ENCODE measurements at regions not wholly inside any gene's neighbourhood (a gene's known extent, or its start where the extent isn't known, plus 50 kb on each side); places are given as distances from the start of the nearest gene placed in this dataset.

- no peak for DNase-seq (ENCODE audit: low spot score)
These were observed 64.4 kb upstream of the HRH1 start for GRCh38 chr3:11089931-11090330.

DNA sequence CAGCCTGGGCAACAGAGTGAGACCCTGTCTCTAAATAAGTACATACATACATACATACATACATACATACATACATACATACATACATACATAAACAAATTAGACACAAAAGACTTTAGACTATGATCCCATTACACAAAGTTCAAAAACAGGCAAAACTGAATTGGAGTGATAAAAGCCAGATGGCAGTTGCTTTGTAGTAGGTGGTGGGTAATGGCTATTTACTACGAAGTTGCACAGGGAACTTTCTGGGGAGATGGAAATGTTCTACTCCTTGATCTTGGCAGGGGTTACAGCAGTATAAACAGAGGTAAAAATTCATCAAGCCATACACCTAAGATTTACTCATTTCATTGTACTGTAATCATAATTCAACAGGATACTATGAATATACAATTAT, 63.7 kb upstream of the HRH1 start:
- no peak for DNase-seq (ENCODE audit: low spot score)

- no peak for DNase-seq (ENCODE audit: low spot score)
These were observed 63.2 kb upstream of the HRH1 start for GRCh38 chr3:11091088-11091590.

DNA sequence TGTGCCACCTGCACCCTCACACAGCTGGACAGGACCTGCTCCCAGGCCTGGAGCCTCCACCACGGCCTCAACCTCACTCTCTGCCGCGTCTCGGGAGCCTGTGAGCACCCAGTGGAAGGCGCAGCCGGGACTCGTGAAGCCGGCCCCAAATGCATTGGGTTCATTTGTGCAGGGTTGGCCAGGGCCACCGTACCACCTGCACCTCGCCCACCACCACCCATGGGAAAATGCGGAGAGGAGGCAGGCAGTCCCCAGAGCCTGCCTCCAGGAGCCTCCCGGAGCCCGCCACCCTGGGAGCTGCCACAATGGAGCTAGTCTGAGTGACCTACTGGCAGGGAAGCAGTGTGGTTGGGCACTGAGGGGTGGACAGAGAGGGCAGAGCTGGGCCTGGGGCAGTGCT, 62.5 kb upstream of the HRH1 start:
- DNase-seq (ENCODE audit: low spot score): no peak

DNA sequence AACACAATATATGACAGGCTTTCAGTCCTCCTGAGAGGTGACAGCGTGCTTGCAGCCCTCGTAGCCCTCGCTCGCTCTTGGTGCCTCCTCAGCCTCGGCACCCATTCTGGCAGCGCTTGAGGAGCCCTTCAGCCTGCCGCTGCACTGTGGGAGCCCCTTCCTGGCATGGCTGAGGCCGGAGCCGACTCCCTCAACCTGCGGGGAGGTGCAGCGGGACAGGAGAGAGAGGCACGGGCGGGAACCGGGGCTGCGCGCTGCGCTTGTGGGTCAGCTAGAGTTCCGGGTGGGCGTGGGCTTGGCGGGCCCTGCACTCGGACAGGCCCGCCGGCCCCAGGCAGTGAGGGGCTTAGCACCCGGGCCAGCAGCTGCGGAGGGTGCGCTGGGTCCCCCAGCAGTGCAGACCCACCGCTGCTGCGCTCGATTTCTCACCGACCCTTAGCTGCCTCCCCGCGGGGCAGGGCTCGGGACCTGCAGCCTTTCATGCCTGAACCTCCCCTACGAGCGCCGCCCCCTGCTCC, 60.4 kb upstream of the HRH1 start:
- no peak for DNase-seq (ENCODE audit: low spot score)

GRCh38 chr3:11095932-11096265, 58.4 kb upstream of the HRH1 start:
- DNase-seq (ENCODE audit: low spot score): no peak

DNA sequence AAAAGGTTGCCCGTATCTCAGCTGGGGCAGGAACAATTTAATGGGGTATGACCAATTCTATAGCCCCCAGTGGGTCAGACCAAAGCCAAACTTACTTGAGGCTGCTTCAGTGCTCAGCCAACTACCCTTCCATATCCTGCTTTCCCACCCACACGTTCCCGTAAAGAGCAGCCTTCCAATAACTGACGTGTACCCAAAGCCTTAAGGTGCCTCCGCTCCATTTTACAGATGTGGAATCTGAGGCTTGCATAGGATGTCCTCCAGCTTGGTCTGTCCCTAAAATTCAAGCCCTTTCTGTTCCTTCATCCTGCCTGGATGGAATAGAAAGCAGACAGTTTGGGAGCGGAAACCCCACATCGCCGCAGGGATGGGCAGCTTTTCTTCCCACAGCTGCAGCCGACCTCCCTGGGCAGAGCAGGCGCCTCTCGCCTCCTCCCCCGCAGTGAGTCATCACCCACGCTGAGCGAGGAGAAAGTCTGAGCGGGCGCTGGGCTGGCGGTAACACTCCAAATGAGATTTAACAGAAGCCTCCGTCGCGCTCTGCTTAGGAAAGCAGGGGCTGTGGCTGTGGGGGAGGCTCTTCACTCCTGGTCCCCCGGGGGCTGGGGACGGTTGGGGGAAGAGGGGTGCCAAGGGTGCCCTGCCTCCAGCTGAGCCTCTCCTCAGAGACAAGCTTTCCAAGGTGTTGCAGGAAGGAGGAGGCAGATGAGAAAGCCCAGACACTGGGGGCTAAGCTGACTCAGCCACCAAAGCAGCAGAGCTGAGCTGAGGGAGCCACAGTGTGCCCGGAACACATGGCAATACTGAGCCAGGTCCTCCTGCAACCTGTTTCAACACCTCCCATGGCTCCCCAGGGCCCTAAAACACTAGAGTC, 57.8 kb upstream of the HRH1 start:
- peak; percentile 60 for DNase-seq (ENCODE audit: low spot score)

GRCh38 chr3:11099306-11099705, 55.0 kb upstream of the HRH1 start:
- no peak for DNase-seq (ENCODE audit: low spot score)

All from mesenteric fat pad (tissue), 1 donor.